ENCODE measurements at regions not wholly inside any gene's neighbourhood (a gene's known extent, or its start where the extent isn't known, plus 50 kb on each side); places are given as distances from the start of the nearest gene placed in this dataset.

- Histone ChIP-seq H3K4me3 (replicated peaks in 1 of 3; ENCODE audit: insufficient read depth in 1 of 3, low read depth in 1 of 3, low read length in 3 of 3) (no peak overlapping the region), H3K27ac (ENCODE audit: insufficient read depth, low read depth, low read length) (no peak overlapping the region), H3K9me1 (replicated peaks; ENCODE audit: control insufficient read depth, extremely low read depth, insufficient read depth, low read length) (no peaks in the 10 kb centered on the region), H2AFZ (ENCODE audit: low read depth, low read length) (no peak overlapping the region), H3K9me3 (replicated peaks; ENCODE audit: control insufficient read depth, insufficient read depth, low read length) (peaks cover 7% of the 10 kb centered on the region), H3K79me2 (ENCODE audit: control insufficient read depth, insufficient read depth, low read length) (no peaks in the 10 kb centered on the region), H3K4me1 (ENCODE audit: control insufficient read depth, extremely low read depth, insufficient read depth, low read length) (no peaks in the 10 kb centered on the region), H3K4me2 (ENCODE audit: insufficient read depth, low read length) (no peak overlapping the region), H3K36me3 (ENCODE audit: control insufficient read depth in 2 of 2, extremely low read depth in 1 of 2, insufficient read depth in 2 of 2, low read length in 2 of 2) (no peaks in the 10 kb centered on the region), H3K27me3 (ENCODE audit: control insufficient read depth in 2 of 2, insufficient read depth in 2 of 2, low read length in 2 of 2) (no peaks in the 10 kb centered on the region), H4K20me1 (replicated peaks; ENCODE audit: control insufficient read depth, extremely low read depth, insufficient read depth, low read length) (no peaks in the 10 kb centered on the region), H3K9ac (replicated peaks; ENCODE audit: extremely low read depth, insufficient read depth, low read length) (no peak overlapping the region)
- POLR2A ChIA-PET = no interaction called here
- BruUV-seq (replicated peaks) = no TSS peak
- dilution Hi-C loops (cut with MboI; ENCODE audit: extremely low pct_ligation_motif_present, low sequenced_read_pairs) = no loop called here
- FAIRE-seq = no peak
- TF ChIP-seq POLR2A (IDR thresholded peaks at IDR 0.05; ENCODE audit: low read depth, low read length) = no peak
- no peak for TF ChIP-seq MYC (IDR thresholded peaks at IDR 0.05; ENCODE audit: low read depth, low read length)
- no peak for TF ChIP-seq POLR2AphosphoS5 (IDR thresholded peaks at IDR 0.05; ENCODE audit: insufficient read depth, low read depth, low read length)
- no peak for TF ChIP-seq GATA2 (IDR thresholded peaks at IDR 0.05; ENCODE audit: insufficient read depth, insufficient read length, low read depth, low read length)
- no peak for TF ChIP-seq JUN (IDR thresholded peaks at IDR 0.05; ENCODE audit: borderline replicate concordance, insufficient read depth, insufficient read length, low read depth)
- TF ChIP-seq EZH2 (IDR thresholded peaks at IDR 0.05; ENCODE audit: borderline replicate concordance, low read depth, low read length, severe bottlenecking) = no peak
- TF ChIP-seq FOS (IDR thresholded peaks at IDR 0.05; ENCODE audit: borderline replicate concordance, insufficient read depth, low read length) = no peak
- TF ChIP-seq, protein P1, sequence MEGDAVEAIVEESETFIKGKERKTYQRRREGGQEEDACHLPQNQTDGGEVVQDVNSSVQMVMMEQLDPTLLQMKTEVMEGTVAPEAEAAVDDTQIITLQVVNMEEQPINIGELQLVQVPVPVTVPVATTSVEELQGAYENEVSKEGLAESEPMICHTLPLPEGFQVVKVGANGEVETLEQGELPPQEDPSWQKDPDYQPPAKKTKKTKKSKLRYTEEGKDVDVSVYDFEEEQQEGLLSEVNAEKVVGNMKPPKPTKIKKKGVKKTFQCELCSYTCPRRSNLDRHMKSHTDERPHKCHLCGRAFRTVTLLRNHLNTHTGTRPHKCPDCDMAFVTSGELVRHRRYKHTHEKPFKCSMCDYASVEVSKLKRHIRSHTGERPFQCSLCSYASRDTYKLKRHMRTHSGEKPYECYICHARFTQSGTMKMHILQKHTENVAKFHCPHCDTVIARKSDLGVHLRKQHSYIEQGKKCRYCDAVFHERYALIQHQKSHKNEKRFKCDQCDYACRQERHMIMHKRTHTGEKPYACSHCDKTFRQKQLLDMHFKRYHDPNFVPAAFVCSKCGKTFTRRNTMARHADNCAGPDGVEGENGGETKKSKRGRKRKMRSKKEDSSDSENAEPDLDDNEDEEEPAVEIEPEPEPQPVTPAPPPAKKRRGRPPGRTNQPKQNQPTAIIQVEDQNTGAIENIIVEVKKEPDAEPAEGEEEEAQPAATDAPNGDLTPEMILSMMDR (IDR thresholded peaks at IDR 0.05; ENCODE audit: extremely low read depth in 1 of 2, insufficient read depth in 1 of 2, low read depth in 1 of 2, low read length in 2 of 2) = no peak
- TF ChIP-seq, protein P2, sequence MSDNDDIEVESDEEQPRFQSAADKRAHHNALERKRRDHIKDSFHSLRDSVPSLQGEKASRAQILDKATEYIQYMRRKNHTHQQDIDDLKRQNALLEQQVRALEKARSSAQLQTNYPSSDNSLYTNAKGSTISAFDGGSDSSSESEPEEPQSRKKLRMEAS (IDR thresholded peaks at IDR 0.05; ENCODE audit: insufficient read depth, insufficient read length) = no peak
- CTCF ChIA-PET = no interaction called here
- intact Hi-C loops (cut with micrococcal nuclease) = no loop called here
- DNase-seq (ENCODE audit: low read depth, low spot score) = no peak
These were observed 965.5 kb upstream of the IGFBP7 start for GRCh38 chr4:58075724-58076123.

Measured in endothelial cell of umbilical vein (primary cell).